ENCODE measurements at regions not wholly inside any gene's neighbourhood (a gene's known extent, or its start where the extent isn't known, plus 50 kb on each side); places are given as distances from the start of the nearest gene placed in this dataset.

DNA sequence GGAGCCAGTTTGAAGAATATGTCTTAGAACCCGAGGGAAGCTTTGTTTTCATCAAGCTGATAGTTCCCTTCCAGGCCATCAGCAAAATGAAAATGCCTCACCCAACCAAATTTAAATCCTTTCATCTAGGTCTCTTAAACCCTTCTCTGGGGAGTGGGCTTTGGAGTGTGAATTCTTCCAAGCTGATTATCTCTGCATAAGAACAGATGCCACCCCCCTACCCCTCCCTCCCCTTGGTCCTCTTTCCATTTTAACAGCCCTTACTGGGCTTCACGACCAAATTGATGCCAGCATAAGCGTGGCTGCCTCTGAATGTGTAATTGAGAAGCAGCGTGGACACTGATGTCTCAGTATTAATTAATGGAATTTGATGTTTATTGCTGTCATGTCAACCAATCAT, 509.7 kb upstream of the CLINT1 start:
- DNase-seq (ENCODE audit: low read depth): no peak

DNA sequence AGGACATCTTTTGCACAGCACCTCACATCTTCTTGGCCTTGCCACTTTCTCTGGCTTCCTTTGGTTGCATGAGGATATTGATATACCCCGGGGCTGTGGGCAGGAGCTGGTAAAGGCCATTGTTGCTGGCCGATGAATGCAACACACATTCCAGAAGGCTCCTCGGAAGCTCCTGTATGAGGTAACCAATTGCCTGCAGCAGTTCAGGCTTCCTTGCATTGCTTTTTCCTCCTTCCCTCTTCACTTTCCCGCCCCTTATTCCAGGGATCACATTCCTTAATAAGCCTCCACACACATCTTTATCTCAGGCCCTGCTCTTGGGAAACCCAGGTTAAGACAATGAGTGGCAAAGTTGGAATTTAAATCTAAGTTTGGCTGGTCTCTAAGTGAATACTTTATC, 505.4 kb upstream of the CLINT1 start:
- no peak for DNase-seq (ENCODE audit: low read depth)

DNA sequence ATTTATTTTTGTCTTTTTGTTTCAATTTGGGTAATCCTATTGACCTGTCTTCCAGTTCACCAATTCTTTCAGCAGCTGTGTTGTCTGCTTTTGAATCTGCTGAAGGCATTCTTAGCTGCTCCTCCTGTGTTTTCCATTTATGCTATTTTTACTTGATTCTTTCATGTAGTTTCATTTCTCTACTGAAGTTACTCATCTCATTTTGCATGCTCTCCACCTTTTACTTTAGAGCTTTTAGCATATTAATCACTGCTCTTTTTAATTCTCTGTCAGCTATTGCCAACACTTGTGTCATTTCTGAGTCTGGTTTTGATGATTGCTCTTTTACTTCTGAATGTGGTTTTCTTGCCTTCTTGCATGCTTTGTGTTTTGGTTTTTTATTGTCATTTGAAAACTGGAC, 496.0 kb upstream of the CLINT1 start:
- DNase-seq (ENCODE audit: low read depth): no peak

DNA sequence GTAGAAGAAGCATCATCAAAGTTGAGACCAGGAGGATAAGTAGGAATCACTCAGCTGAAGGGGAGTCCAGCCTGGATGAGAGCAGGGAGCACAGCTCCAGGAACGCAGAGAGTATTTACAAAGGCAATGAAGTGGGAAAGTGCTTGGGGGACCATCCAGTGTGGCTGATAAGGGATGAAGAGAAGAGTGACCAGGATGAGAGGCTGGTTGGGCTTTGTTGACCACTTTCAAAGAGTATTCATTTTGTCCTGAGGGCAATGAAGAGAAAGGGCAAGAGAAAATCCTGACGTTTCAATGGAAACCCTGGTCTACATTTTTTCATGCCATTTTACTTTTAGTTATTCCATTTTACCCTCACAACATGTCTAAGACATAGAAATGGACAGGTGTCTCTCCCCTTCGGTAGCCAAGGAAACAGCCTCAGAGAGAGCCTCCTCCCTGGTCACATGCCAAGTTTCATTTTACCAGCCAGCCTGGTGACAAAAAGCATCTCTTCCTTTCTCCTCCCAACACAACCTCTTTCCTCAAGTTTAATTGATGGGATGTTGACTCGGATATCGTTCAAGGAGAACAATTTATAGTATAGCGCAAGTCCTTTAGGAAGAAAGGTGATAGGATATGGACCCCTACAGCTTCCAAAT, 492.7 kb upstream of the CLINT1 start:
- DNase-seq (ENCODE audit: low read depth): no peak

DNA sequence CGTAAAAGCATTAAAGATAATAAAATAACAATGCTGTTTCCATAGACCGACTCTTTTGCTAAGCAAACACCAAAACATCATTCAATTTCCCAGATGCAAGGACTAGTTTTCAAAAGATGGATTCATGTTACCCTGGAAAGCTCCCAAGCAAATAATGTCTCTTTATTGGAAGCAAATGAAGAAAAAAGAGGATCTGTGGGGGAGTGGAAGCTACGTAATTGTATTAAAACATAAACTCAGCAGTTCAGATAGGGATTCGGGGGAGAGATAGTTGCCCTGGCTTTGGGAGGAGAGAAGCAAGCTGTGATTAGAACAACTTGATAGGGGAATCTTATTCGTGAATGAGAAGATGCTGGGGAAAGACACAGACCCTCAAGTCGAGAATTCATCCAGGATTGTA, 491.0 kb upstream of the CLINT1 start:
- peak; percentile 2 for DNase-seq (ENCODE audit: low read depth)

DNA sequence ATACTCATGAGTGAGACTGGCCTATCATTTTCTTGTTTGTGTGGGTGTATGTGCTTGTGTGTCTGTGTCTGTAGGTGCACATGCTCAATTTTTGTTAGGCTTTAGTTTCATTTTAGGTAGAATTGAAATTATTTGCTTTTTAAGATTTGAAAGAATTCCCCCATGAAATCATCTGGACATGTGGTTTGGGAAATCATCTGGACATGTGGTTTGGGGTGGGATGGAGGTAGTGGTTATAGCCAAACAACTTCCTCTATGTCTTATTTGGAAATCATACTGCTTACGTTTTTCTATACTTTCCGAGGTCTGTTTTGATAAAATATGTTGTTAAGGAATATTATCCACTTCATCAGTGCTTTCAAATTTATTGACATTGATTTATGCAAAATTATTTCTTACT, 485.4 kb upstream of the CLINT1 start:
- no peak for DNase-seq (ENCODE audit: low read depth)

DNA sequence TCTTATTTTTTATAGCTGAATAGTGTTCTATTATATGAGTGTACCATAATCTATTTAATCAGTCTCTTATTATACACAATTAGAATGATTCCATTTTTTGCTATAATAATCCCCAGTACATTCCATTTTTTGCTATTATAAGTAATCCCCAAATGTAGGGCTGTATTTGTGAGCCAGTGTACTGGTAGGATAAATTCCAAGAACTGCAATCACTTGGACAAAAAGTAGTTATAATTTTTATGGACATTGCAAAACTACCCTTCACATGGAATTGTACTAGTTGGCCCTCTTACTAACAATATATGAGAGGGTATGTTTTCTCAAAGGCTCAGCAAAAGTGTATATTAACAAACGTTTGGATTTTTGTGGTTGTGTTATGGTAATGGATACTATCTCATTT, 481.7 kb upstream of the CLINT1 start:
- no peak for DNase-seq (ENCODE audit: low read depth)

DNA sequence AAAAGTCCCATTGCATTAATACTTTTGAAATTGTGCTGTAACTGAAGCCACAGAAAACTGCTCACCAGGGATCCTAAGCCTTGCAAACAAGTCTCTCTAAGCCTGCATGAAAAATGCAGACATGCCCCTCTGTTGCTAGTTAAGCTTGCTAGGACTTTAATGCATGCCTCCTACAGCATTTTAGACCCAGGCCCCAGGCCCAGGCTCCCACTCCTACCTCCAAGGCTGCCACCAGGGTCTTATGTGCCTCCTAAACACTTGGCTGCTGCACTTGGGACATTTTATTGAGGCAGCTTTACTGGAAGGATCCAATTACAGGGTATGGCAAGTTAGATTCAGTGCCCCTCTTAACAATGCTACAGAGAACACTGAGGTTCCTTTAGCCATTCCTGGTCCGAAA, 467.3 kb upstream of the CLINT1 start:
- no peak for DNase-seq (ENCODE audit: low read depth)

DNA sequence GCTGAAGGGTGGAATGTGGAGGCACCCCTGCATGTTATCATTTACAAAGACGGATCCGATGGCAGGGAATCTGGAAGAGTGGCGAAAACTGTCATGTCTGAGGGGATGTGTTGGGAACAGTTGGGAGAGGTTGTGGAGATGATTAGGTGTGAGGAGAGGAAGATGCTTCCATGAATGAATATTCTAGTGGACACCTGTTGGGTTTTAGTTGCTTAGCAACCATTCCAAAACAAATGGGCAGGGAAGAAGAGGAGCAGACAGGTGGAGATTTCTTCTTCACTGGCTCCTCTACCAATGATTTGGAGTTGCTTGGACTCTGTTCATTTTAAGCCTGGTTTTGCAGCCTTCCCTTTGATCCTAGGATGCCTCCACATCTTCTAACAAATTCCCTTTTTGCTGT, 465.3 kb upstream of the CLINT1 start:
- DNase-seq (ENCODE audit: low read depth): no peak

DNA sequence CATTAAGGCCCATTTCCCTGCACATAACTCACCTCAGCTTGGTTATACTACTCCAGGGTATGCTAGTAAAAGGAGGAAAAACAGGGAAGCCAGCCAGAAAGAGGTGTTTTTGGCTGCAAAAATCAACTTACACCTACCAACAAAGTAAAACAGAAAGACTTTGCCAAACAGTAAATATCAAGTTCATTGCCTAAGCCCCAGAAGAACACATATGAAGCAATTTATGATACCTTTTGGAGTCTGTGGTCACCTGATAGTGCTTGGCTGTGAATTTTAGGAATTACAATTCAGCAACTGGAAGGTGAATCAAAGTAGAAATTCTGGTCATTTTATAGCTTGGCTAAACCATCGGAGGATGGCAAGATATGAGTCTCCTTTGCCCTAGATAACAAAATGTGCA, 463.7 kb upstream of the CLINT1 start:
- no peak for DNase-seq (ENCODE audit: low read depth)

DNA sequence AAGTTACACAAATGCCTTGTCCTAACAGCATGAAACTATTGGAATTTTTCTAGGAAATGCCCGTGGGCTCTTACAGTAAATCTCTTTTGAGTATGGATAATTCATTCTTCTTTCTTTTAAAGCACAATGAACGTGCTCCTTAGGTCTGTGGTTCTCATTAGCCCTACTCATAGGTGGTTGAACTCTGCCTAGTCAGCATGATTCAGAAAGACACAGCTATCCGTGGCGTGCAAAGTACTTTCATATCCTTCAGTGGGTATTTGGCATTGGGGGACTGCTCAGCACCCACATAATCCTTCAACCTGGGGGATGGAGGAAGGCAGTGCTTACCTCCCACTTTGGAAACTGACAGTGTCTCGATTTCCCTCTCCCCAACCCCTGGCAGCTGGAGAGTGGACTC, 462.0 kb upstream of the CLINT1 start:
- DNase-seq (ENCODE audit: low read depth): no peak

DNA sequence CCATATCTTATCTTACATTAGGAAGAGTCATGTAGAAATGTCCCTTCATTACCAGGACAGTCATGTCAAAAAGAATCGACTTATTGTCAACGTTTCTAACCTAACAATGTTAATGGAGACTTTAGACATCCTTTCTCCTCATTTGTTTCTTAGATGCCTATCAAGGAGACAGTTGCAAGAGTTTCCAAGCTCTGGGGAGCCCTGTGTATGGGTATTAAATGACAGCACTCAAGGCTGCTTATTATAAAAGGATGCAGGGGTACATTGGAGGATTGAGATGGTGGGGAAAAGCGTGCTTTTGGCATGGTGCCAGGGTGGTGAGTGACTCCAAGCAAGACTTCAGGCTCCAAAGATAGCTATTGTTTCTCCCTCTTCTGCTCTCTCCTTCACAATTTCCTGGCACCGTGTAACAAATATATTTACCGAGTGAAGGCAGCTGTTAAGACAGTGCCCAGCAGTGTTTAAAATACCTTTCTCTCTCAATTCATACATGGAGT, 461.3 kb upstream of the CLINT1 start:
- DNase-seq (ENCODE audit: low read depth): no peak

DNA sequence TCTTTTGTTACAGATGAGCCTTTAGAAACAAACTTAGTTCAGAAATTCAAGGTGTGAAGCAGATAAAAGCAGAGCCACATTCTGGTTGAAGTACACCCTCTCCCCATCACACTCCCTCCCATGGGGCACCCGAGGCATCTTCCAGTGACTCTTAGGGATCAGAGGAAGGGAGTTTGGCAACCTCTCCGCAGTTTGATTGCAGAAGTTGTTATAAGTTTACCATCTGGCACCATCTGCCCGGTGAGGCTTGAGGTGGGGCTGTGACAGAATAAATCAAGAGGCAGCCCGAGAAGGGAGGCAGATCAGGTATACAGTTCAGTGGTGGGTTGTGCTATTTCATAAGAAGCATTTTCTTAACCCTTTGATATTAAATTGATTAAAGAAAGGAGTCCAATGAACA, 458.6 kb upstream of the CLINT1 start:
- no peak for DNase-seq (ENCODE audit: low read depth)

DNA sequence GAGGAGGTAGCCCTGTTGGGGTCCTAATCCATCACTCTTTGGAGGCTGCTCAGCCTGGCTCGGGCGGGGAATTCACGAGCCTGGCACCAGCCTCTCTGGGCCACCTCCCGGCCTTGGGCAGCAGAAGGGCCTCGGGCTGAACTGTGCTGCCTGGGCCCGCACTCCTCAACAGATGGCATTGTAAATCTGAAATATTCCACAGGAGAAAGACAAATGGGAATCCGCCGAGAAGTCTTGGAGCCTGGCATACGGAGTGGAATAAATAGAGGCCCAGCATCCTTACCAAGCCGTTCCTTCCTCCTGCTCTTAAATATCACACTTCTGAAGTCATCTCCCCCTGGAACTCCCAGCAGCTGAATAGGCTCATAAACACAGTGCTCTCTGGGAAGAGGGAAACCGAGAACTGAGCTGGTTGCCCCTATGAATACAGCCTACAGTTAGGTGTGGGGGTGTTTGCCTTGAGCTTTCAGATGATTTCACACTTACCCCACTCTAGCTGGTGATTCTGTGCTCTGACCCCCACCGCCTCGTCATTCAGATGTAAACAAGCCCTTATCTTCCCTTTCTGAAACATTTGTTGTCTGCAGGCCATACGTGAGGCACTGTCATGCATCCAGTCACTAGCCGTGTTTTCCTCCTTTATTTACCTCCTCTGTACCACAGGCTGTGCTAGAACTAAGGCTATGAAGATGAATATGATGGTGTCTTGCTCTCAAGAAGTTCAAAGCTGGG, 455.0 kb upstream of the CLINT1 start:
- no peak for DNase-seq (ENCODE audit: low read depth)

DNA sequence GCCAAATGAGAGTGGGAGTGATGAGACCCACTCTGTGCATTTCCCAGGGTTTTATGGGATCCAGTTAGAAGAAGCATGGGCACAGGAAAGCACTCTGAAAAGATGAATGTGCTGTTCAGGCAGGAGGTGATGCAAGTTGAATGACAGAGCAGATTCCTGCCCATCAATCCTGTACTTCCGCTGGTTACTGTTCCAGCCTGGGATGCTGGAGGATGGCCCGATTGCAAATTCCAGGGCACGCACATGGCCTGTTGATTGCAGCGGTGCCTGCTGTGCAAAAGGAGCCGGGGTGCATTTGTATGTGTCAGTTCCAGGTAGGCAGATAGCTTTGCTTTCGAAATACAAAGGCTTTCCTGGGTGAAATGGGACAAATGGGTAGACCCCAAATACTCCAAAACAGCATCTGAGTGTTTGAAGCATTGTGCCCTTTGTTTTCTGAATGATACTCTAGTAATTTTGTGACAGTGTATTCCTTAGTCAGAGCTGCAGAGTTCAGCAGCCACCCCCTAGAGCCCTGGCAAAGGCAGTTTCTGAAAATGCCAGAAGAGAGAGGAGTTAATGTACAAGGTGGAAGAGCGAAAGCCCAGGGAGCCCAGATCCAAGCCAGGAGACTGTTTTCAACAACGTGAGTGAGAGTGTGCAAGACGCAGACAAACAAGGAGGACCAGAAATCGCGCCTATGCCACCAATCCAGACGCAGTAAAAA, 454.2 kb upstream of the CLINT1 start:
- DNase-seq (ENCODE audit: low read depth): no peak

DNA sequence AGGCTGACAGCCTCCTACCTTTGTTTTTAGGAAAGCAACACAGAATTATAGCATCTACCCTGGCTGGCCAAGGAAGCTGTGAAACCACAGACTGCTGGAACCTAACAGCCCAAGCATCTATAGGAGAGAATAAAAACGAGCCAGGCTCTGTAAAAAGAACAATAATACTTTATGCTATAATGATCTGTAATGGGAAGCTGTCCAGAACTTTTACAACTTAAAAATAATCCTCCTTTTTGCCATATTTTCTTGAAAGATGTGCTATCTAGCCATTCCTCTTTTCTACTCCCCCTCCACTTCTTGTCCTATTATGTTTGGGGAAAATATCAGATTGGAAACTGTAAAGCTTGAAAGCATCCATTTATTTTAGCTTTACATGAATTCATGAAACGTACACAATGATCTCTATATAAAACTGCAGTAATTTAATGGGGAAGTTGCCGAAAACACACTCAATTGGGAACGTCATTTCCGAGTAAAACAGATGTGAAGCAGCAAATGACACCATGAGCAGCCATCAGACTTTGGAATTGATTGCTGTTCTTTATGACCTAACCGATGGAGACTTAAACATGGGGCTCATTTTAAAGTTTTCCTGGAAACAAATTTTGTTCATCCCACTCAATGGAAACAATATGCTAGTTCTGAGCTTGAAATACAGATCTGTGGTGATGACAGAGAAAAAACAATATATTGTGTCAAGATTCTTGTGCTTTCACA, 450.3 kb upstream of the CLINT1 start:
- no peak for DNase-seq (ENCODE audit: low read depth)

DNA sequence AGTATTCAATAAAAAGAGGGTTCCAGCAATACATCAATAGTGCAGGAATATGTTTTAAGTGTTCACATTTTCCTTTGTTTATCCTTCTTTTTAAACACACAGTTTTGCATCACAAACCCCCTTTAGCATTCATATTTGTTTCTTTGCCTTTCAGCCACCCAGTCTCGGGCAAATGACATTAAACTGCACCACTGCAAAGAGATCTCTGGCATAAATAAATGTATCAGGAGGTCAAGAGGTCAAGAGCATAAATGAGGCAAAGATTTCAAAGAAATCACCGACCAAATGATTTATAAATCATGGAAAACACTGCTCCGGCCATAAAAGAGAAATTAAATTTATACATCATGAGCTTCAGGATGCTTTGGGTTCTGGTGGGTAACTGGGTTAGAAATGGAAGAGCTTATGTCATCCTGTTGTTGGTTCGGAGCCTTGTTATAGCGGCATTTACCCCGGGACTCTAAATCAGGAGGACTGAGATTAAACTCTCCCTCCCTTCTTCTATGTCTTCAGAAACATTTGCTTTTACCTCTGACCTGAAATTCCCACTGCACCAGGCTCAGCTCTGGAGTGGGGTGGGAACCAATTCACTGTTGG, 449.6 kb upstream of the CLINT1 start:
- DNase-seq (ENCODE audit: low read depth): no peak

DNA sequence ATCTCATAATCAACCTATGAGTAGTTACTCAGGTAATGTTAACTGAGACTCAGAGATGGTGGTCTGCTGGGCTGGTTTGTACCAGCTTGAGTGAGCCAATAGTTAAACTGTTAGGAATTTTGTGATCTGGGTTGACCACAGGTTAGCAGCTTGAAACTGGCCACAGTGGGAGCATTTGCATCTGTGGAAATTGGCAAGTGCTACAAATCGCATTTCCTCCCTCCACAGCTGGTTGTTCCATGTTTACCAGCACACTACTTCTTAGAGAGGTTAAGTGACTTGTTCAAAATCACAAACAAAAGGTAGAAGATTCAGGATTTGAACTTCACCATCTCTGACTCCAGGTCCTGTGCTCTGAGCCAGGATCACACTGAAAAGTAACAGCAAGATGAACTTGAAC, 446.9 kb upstream of the CLINT1 start:
- no peak for DNase-seq (ENCODE audit: low read depth)

DNA sequence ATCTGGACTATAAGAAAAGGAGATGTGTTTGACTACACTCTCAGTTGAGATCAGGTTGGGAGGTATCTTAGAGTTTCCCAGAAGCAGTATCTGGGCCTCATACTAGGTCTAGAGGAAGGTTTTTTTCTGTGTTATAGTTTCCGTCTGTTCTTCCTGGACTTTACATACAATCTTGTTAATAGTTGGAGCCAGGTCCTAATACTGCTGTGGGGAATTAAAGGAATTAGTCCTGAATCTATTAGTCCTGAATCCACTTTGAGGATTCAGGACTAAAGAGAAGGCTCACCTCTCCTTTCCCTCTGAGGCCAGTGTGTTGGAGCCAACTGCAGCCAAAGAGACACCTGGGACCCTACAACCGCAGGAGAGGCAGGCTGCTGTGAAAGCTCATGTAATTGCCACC, 445.7 kb upstream of the CLINT1 start:
- no peak for DNase-seq (ENCODE audit: low read depth)

DNA sequence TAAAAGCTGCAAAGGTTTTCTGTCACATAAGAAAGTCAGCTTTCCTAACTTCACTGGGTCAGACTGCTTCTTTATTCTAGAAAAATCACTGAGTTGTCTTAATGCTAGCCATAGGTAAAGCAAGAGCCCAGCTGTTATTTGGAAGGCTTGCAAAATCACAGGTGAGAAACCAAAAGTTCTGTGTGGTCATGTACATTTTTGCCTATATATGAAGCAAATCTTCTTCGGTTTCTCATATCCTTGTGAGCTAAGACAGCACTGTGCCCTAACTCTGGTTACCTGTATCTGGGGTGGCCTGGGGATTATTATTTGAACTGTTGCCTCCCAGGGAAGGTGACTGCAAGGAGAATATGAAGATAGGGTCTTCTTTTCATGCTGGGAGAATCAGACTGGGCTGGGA, 444.9 kb upstream of the CLINT1 start:
- no peak for DNase-seq (ENCODE audit: low read depth)

DNA sequence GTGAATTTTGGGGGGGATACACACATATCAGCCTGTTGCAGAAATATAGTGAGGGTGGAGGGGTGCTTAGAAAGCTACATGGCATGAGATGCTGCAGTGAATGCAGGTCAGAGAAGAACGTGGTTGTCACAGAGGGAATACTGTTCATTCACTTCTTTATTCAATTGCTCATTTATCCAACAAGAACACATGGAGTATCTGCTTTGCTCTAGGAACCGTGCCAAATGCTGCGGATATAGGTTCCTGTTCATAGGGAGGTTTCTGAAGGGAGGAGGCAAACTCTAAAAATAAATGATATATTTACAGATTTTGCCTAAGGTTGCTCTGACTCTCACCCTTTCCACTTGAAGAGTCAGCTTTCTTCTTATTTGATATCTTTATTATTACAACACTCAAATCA, 444.3 kb upstream of the CLINT1 start:
- no peak for DNase-seq (ENCODE audit: low read depth)

DNA sequence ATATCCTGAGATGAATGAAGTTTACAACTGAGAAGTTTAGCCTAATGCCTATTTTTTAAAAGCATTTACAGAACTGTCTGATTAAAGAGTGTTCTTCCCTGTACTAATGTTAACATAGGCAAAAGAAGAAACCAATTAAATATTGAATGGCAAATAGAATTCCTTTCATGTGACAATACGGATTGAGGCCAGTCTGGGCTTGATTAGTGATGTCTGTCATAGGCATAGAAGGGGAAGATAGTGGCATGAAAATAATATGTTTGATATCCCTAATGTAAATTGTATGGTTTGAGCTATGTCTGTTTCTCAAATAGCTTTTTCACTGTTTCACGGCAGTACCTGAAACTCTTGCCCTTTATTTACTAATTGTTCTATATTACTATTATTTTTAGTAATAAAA, 443.1 kb upstream of the CLINT1 start:
- no peak for DNase-seq (ENCODE audit: low read depth)
